Body of pancreas (tissue), 4 donors: ENCODE measurements at regions not wholly inside any gene's neighbourhood (a gene's known extent, or its start where the extent isn't known, plus 50 kb on each side); places are given as distances from the start of the nearest gene placed in this dataset.

Experiments used
- ATAC-seq: fragments of 150-250 bp; one replicate; pipeline ENCODE4 v1.9.1; 2016
- DNase-seq, 4 donors: peaks; one replicate each; pipeline ENCODE4 v3.0.0-alpha.2; 2019
- H3K27ac ChIP-seq, 4 donors: fragments of 200-600 bp; sonication (generic); 1 replicate in 3 of 4; 2 replicates in 1 of 4; pipeline versions ENCODE4 v1.5.1 to v1.6.1; 2016 to 2019; ENCODE audit warnings: mild to moderate bottlenecking in 1 of 4, mixed read lengths in 1 of 4, moderate library complexity in 1 of 4
- H3K27me3 ChIP-seq, 2 donors: fragments of 200-600 bp; sonication (generic); one replicate each; pipeline ENCODE4 v1.6.0; 2016; ENCODE audit warnings: mild to moderate bottlenecking in 1 of 2
- H3K36me3 ChIP-seq, 2 donors: fragments of 200-600 bp; sonication (generic); replicated peaks in 1 of 2; 2 replicates each; pipeline ENCODE4 v1.5.1; 2016; ENCODE audit warnings: low read depth in 2 of 2; ENCODE audit not compliant: insufficient read depth in 1 of 2
- H3K4me1 ChIP-seq: fragments of 200-600 bp; sonication (generic); one replicate; pipeline ENCODE4 v1.6.0; 2016
- H3K4me3 ChIP-seq, 2 donors: fragments of 200-600 bp; sonication (generic); 1 replicate in 1 of 2; 2 replicates in 1 of 2; pipeline ENCODE4 v1.5.1; 2016 to 2019
- H3K9me3 ChIP-seq, 3 donors: fragments of 200-600 bp; sonication (generic); 1 replicate in 2 of 3; 2 replicates in 1 of 3; pipeline ENCODE4 v1.5.1; 2016
- POLR2A ChIP-seq, 3 donors: fragments of 450-650 bp; IDR thresholded peaks; one replicate each; pipeline ENCODE4 v1.6.1; 2016; ENCODE audit warnings: antibody characterized with exemption in 3 of 3, mild to moderate bottlenecking in 2 of 3
- WGBS, 2 donors: methylation state at CpG; one replicate each; pipeline ENCODE4 v1.1.5; 2017; 5-methylcytosine and 5-hydroxymethylcytosine counted together
- intact Hi-C: fragments of 100-400 bp; cut with DNase I; formaldehyde crosslinking; loops from one replicate; pipeline ENCODE4 v1.15.1; 2023
- TF ChIP-seq, protein P1 (sequence below), 7 experiments: fragments of 450-650 bp in 4 of 7; fragments of 200-600 bp in 3 of 7; sonication (generic) in 3 of 7; IDR thresholded peaks; one replicate each; pipeline ENCODE4 v1.5.1; 2016 to 2019; ENCODE audit warnings: antibody characterized with exemption in 7 of 7

DNA sequence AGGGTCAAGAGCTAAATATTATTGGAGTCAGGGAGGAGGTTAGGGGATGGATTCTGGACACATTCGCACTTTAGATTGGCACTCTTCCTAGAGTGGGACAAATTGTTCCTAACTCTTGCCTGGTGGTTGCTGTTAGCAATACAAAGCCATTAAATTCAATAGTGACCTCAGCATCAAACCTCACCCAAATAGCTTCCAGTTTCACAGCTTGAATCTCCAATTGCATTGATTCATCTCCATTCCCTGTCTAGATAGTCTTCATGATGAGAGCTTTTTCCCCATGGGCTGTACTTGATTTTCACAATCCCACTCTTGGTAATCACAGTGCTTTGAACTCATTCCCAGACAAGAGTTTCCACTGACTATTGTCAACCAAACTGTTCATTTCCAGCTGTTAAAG, 585.9 kb upstream of the SYT4 start:
- TF ChIP-seq POLR2A (IDR thresholded peaks at IDR 0.05), result no peak
- TF ChIP-seq, protein P1, sequence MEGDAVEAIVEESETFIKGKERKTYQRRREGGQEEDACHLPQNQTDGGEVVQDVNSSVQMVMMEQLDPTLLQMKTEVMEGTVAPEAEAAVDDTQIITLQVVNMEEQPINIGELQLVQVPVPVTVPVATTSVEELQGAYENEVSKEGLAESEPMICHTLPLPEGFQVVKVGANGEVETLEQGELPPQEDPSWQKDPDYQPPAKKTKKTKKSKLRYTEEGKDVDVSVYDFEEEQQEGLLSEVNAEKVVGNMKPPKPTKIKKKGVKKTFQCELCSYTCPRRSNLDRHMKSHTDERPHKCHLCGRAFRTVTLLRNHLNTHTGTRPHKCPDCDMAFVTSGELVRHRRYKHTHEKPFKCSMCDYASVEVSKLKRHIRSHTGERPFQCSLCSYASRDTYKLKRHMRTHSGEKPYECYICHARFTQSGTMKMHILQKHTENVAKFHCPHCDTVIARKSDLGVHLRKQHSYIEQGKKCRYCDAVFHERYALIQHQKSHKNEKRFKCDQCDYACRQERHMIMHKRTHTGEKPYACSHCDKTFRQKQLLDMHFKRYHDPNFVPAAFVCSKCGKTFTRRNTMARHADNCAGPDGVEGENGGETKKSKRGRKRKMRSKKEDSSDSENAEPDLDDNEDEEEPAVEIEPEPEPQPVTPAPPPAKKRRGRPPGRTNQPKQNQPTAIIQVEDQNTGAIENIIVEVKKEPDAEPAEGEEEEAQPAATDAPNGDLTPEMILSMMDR (IDR thresholded peaks at IDR 0.05), result no peak
- no peak overlapping the region for H3K4me3 ChIP-seq
- no peaks in the 10 kb centered on the region for H3K36me3 ChIP-seq
- DNase-seq, result peak in 1 of 4 donors; percentile 9
- no peaks in the 10 kb centered on the region for H3K27me3 ChIP-seq
- no peak overlapping the region for H3K27ac ChIP-seq
- no peaks in the 10 kb centered on the region for H3K9me3 ChIP-seq
- no peaks in the 10 kb centered on the region for H3K4me1 ChIP-seq
- intact Hi-C loops, result no loop called here
- WGBS, 2 donors, result 71 to 85% methylated on average over 1 of the region's 1 CpG
- no peak for ATAC-seq

DNA sequence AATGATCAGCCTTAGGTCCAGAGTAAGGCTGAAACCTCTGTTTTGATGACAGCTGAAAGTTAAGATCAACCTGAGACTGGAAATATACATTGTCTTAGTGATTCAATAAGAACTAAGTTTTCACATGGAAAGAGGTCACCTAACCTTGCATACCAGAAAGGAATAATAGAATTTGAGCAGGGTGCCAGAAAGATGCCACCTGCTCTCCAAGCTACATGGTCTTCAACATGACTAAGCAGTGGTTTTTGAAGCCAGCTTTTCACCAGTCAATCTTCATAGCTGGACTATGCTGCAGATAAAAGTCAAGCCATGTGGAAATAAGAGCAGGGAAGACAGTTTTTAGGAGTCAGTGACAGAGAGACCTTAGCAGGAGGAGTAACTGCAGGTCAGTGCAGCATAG, 589.4 kb upstream of the SYT4 start:
- DNase-seq, result no peak
- intact Hi-C loops, result no loop called here
- Histone ChIP-seq H3K27ac (no peak overlapping the region), H3K4me1 (peaks cover 9% of the 10 kb centered on the region), H3K27me3 (no peaks in the 10 kb centered on the region), H3K36me3 (no peaks in the 10 kb centered on the region), H3K9me3 (no peaks in the 10 kb centered on the region), H3K4me3 (no peak overlapping the region)
- no peak for ATAC-seq
- no peak for TF ChIP-seq POLR2A (IDR thresholded peaks at IDR 0.05)
- TF ChIP-seq, protein P1 (IDR thresholded peaks at IDR 0.05), result no peak

DNA sequence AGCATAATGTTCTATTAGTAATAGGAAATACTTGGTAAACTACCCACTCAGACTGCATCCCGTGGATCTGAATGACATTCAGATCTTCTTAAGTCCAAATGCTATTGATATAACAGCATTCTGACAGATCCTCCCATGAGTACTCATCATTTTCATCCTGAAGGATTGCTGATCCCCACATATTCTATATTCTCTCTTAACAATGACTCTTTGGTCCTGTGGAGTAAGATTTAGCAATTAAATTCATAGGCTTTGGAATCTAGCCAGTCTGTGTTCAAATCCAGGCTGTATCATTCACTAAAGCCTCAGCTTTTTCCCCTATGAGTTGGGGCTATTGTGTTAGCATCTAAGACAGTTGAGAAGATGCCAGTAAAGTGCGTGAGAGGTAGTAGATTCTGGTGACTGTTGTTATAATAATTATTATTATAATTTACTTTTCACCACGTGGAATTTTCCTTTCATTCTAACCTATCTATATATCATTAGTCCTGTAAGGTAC, 591.3 kb upstream of the SYT4 start:
- 60 to 67% methylated on average over 3 of the region's 3 CpGs for WGBS, 2 donors
- Histone ChIP-seq H3K4me1 (peaks cover 9% of the 10 kb centered on the region), H3K27me3 (no peaks in the 10 kb centered on the region), H3K27ac (no peak overlapping the region), H3K36me3 (no peaks in the 10 kb centered on the region), H3K9me3 (no peaks in the 10 kb centered on the region), H3K4me3 (no peak overlapping the region)
- TF ChIP-seq POLR2A (IDR thresholded peaks at IDR 0.05), result no peak
- TF ChIP-seq, protein P1 (IDR thresholded peaks at IDR 0.05), result no peak
- DNase-seq (no peak), ATAC-seq (no peak)
- intact Hi-C loops, result no loop called here

DNA sequence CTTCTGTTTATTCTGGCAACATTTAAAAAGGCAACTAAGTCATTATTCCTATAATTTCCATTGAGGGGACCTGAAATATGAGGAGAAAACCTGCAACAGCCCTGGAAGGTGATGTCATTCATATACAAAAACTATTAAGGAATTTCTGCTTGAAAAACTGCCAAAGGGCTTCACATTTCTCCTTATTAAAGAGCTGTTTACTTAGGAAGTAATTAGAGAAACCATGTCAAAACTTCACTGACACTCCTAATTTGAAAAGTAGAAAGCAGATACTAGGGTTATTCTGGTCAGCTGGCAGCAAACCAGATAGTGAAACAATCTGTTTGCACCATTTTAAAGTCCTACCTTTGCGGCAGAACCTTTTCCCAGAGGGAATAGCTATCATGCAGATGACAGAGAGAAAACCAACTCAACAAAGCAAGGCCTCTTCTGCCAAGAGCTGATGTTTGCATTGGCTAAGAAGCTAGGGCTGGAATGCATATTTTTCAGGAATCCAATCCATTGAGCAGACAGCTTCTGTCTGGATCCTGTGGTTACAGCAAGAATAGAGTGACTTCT, 592.2 kb upstream of the SYT4 start:
- Histone ChIP-seq H3K27me3 (no peaks in the 10 kb centered on the region), H3K4me3 (no peak overlapping the region), H3K27ac (no peak overlapping the region), H3K36me3 (no peaks in the 10 kb centered on the region), H3K9me3 (no peaks in the 10 kb centered on the region), H3K4me1 (peaks cover 9% of the 10 kb centered on the region)
- intact Hi-C loops, result no loop called here
- 50 to 55% methylated on average over 1 of the region's 1 CpG for WGBS, 2 donors
- no peak for DNase-seq
- TF ChIP-seq, protein P1 (IDR thresholded peaks at IDR 0.05), result no peak
- TF ChIP-seq POLR2A (IDR thresholded peaks at IDR 0.05), result no peak
- no peak for ATAC-seq

DNA sequence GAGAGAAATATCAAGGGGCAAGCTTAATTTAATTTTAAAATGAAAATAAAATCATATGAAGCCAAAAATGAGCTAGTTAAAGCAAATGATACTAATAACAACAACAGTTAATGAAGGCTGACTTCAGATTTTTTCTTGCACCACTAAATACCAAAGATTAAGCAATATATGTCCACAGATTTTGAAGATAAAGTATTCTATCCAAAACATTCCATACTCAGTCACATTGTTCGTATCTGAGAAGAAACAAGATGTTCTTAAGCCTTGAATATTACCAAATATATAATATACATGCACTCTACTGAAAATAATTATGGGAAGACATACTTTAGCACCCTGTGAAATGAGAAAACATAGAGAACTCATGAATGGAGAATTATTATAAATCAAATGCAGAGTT, 593.3 kb upstream of the SYT4 start:
- no peak for DNase-seq
- Histone ChIP-seq H3K27ac (no peak overlapping the region), H3K36me3 (no peaks in the 10 kb centered on the region), H3K4me1 (peaks cover 9% of the 10 kb centered on the region), H3K4me3 (no peak overlapping the region), H3K27me3 (no peaks in the 10 kb centered on the region), H3K9me3 (no peaks in the 10 kb centered on the region)
- 80 to 85% methylated on average over 1 of the region's 1 CpG for WGBS, 2 donors
- intact Hi-C loops, result no loop called here
- ATAC-seq, result no peak
- TF ChIP-seq, protein P1 (IDR thresholded peaks at IDR 0.05), result no peak
- TF ChIP-seq POLR2A (IDR thresholded peaks at IDR 0.05), result no peak
